ENCODE measurements at regions not wholly inside any gene's neighbourhood (a gene's known extent, or its start where the extent isn't known, plus 50 kb on each side); places are given as distances from the start of the nearest gene placed in this dataset.

- no peak for TF ChIP-seq CTCF (IDR thresholded peaks at IDR 0.05 in 4 of 5, conservative IDR thresholded peaks at IDR 0.05 in 1 of 5)
- TF ChIP-seq POLR2A (IDR thresholded peaks at IDR 0.05) = no peak
Measured at GRCh38 chr1:195956845-195957244, 651.4 kb downstream of the KCNT2 start.
